ENCODE measurements at regions not wholly inside any gene's neighbourhood (a gene's known extent, or its start where the extent isn't known, plus 50 kb on each side); places are given as distances from the start of the nearest gene placed in this dataset.

- Mint-ChIP-seq H3K4me3 (no peak overlapping the region), H3K36me3 (ENCODE audit: low read depth) (no peaks in the 10 kb centered on the region), H3K4me1 (ENCODE audit: low read depth) (no peaks in the 10 kb centered on the region), H3K9me3 (no peaks in the 10 kb centered on the region), H3K27me3 (peaks cover 5% of the 10 kb centered on the region), H3K27ac (no peak overlapping the region)
- intact Hi-C loops (cut with micrococcal nuclease) = no loop called here
- no peak for TF ChIP-seq CTCF (IDR thresholded peaks at IDR 0.05)
- POLR2A ChIA-PET = no interaction called here
- DNase-seq (no peak), ATAC-seq (no peak)
- CTCF ChIA-PET = interaction anchor here (1.8 kb wide), 1 partner anchor 219 kb away, joined by 3 read pairs; no protein-coding TSS in a partner anchor
Observed at GRCh38 chr6:108760126-108761050, 87.8 kb upstream of the ARMC2 start.

DNA sequence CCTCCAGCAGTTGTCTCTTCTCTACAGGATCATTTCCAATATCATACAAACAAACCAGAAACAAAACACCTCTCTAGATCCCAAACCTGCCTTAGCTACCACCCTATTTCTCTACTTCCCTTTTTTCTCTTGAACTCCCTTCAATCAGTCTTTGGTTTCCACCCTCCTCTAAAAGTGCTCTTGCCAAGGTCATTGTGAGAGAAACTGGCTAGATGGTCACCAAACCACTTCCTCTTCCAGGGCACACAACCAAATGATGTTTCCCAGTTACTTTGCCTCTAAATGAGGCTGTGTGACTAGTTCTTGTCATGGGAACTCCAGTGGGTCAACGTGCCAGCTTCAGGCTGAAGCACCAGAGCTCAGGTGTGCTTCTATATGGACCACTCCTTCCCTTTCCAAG is 85.8 kb upstream of the ARMC2 start:
- Mint-ChIP-seq H3K9me3 (no peaks in the 10 kb centered on the region), H3K4me3 (no peak overlapping the region)
- POLR2A ChIA-PET = no interaction called here

GRCh38 chr6:108763931-108764579 is 84.2 kb upstream of the ARMC2 start:
- H3K4me3 Mint-ChIP-seq = no peak overlapping the region
- no peaks in the 10 kb centered on the region for H3K36me3 Mint-ChIP-seq (ENCODE audit: low read depth)
- H3K27me3 Mint-ChIP-seq = peaks cover 8% of the 10 kb centered on the region
- no peaks in the 10 kb centered on the region for H3K9me3 Mint-ChIP-seq
- no peak for ATAC-seq
- peaks cover 6% of the 10 kb centered on the region for H3K4me1 Mint-ChIP-seq (ENCODE audit: low read depth)
- CTCF ChIA-PET = interaction anchor here (1.0 kb wide), 1 partner anchor 10 kb away, joined by 4 read pairs; no protein-coding TSS in a partner anchor
- intact Hi-C loops (cut with micrococcal nuclease) = no loop called here
- no peak for TF ChIP-seq CTCF (IDR thresholded peaks at IDR 0.05)
- no peak for DNase-seq
- POLR2A ChIA-PET = no interaction called here
- no peak overlapping the region for H3K27ac Mint-ChIP-seq

More for the DNA sequence above, 85.8 kb upstream of the ARMC2 start:
- H3K27ac Mint-ChIP-seq = no peak overlapping the region
- DNase-seq (no peak), ATAC-seq (no peak)
- no peaks in the 10 kb centered on the region for H3K36me3 Mint-ChIP-seq (ENCODE audit: low read depth)
- H3K27me3 Mint-ChIP-seq = peaks cover 8% of the 10 kb centered on the region
- intact Hi-C loops (cut with micrococcal nuclease) = no loop called here
- no peak for TF ChIP-seq CTCF (IDR thresholded peaks at IDR 0.05)
- CTCF ChIA-PET = interaction anchor here (1.1 kb wide), 1 partner anchor 19 kb away, joined by 3 read pairs; no protein-coding TSS in a partner anchor
- H3K4me1 Mint-ChIP-seq (ENCODE audit: low read depth) = no peaks in the 10 kb centered on the region

- Mint-ChIP-seq H3K4me3 (no peak overlapping the region), H3K4me1 (ENCODE audit: low read depth) (peaks cover 6% of the 10 kb centered on the region)
Observed at GRCh38 chr6:108764580-108764950, 83.7 kb upstream of the ARMC2 start.

More at GRCh38 chr6:108764580-108764950, 83.7 kb upstream of the ARMC2 start:
- TF ChIP-seq CTCF (IDR thresholded peaks at IDR 0.05) = no peak
- Mint-ChIP-seq H3K27ac (no peak overlapping the region), H3K9me3 (no peaks in the 10 kb centered on the region), H3K36me3 (ENCODE audit: low read depth) (no peaks in the 10 kb centered on the region), H3K27me3 (peaks cover 8% of the 10 kb centered on the region)
- POLR2A ChIA-PET = no interaction called here
- CTCF ChIA-PET = no interaction called here
- intact Hi-C loops (cut with micrococcal nuclease) = no loop called here
- ATAC-seq (no peak), DNase-seq (no peak)

Measured in activated CD8-positive, alpha-beta T cell treated with anti-CD3 and anti-CD28 coated beads for 36 hours (primary cell).